DMS53 (cell line): ENCODE measurements at regions not wholly inside any gene's neighbourhood (a gene's known extent, or its start where the extent isn't known, plus 50 kb on each side); places are given as distances from the start of the nearest gene placed in this dataset.

Experiments used
- DNase-seq: peaks from one replicate; lab custom pipeline; 2025; lab: John Stamatoyannopoulos, UW

DNA sequence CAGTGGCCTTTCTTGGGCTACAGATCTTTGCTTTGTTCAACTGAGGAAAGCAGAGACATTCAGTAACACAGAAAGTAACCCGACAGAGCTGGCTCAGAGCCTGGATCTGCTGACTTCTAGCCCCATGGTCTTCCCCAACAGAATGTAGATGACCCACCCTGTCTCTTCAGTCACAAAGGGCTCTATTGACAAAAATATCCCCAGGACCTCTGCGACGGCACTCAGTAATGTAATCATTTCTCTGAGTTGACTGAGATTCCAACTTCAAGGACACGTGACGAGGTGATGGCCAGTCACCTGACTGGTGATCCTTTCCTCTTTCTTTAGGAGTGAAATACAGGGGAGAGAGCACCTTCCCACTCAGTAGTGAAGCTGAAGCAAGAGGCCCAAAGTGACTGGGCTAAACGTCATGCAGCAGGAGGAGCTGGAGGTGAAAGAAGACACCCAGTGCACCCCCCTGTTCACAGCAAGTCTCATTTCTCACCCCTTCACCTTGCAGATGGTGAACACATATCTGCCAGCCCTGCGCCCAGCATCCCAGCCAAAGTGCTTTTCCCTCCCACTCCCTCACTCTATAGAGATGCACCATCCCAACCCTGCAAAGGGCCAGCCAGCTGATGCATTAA is 179.2 kb upstream of the EGLN3 start:
- DNase-seq: no peak

DNA sequence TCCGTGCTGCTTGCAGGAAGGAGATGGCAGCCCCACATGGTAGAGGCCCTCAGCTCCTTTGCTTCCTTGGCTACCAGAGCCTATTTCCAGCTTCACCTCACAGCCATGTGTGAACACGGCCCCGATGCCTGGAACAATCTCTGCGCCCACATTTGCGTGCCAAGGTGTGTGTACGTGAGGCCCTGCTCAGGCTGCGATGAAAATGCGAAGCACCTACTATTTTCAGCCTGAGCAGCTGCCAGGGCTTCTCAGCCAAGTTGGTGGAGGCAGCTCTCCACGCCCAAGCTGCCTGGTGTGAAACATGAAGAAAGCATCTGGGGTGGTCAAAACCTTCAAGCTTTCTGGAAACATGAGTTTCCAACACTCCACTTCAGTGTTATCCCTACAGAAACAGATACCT is 177.8 kb upstream of the EGLN3 start:
- DNase-seq: no peak

DNA sequence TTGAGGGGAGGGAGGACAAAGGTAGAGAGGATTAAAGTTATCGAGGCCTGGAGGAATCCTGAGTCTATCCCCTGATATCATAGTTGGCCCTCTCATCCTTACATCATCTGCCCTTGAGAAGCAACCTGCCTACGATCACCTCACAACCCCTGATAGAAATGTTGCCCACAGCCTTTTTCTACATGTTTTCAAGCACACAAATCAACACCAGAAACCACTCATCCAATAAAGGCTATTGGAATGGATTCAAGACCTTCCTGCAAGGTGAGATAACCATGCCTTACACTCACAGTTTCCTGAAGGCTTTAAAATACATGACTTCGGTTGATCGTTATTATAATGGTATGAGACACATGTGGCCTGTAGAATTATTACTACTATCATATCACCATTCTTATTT is 175.7 kb upstream of the EGLN3 start:
- no peak for DNase-seq

DNA sequence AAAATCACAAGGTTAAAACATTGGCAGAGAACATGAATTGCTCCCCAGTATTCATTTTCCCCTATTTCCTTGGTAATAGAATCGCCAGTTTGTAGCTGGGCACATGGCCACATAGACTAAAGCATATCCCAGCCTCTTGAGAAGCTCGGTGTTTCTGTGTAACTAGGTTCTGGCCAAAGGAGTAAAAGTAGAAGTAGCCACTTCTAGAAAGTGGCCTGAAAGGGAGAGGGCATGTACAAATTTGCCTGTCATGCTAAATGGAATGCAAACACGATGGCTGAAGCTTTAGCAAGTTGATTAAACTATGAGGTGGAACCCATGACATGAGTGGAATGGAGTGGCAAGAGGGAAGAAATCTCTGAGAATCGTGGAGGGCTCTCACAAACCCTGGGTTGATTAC is 173.7 kb upstream of the EGLN3 start:
- no peak for DNase-seq

DNA sequence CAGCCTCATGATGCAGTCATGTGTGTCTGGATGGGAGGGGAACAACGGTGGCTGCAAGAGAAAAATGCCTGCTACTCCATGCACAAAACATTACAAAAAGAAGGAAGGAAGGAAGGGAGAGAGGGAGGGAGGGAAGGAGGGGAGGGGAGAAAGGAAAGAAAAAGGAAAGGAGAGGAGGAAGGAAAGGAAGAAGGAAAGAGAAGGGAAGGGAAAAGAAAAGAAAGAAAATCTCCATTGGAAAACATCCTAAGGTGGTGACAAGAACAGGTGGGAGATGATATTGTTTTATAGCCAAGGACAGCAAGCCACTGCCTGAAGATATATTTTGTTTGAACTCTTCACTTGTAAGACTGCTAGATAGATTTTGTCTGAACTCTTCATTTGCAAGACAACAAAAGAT is 171.8 kb upstream of the EGLN3 start:
- DNase-seq: no peak

DNA sequence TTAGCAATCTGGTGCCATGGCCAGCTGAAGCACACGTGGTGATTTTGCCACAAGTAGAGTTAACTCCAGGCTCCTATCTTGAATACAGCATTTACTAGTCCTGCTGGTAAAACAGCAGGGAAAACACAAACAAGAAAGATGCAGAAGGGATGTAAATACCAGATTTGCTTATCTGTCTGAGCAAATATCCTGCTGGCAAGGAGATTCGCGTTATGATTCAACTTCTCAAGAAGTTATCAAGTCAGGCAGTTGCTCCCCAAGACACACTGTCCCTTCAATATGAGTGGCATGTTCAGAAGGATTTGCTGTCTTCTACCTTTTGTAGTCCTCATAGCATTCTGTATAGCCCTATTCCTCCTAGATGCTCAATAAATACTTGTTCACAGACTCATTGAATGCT is 171.2 kb upstream of the EGLN3 start:
- DNase-seq: no peak

DNA sequence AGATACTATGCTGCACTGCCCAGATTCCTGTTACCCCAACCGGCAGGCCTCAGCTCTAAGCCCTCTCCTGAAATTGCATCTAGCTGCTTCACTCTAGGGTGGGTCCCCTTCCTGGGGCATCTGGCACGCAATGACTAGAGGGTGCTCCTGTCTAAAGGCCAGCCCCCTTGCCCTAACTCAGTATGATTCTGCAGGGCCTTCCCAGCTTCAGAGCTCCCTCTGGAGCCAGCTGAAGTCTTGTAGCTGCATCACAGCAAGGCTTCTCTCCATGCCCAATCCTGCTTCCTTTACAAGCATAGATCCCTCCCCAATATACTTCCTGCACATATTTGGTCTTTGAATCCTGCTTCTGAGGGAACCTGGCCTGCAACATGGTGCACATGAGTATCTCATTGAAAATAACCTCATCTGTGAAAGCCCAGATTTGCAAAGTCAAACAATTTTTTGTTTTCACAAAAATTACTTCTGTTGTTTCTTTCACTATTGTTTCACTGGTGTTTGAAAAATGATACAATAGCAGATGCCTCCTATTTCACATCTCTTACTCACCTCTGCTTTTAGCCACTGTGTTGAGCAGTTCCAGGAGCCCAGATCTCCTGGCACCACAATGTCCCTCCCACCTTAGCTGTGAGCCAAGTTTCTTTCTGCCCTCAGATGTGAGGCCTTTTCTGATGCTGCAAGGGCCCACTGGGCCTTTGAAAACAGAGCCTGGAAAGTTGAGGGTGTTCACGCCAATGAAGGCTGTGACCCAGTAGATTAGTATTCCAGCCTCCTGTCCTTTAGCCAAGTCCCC is 169.5 kb upstream of the EGLN3 start:
- no peak for DNase-seq

DNA sequence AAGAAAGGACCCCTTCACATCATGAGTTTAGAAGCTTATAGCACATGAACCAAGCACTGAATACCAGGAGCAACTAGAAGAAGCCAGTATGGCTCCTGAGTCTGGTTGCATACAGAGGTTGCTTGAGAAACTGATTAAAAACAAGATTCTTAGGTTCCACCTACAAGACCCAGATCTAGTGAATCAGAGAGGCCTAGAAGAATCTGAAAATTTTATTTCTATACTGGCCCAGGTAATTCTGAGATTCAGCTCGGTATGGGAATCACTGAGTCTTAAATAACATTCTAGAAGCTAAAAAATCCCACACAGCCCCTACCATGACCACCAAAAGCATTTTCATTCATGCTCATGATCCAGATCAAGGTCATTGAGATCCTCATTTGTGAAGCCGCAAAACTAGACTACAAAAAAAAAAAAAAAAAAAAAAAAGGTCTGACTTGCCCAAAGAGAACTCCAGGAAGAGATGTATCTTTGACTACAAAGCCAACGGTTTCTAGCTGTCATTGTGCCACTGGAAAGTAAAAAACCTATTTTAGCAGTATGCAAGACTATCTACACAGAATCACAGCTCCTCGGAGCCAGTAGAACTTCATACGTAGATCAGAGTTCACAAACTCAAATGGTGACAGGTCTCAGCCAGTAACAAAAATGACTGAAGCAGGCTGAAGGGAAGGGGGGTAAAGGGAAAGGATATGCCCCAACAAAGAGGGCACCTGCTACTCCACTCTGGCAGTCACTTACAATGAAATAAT is 168.4 kb upstream of the EGLN3 start:
- no peak for DNase-seq

DNA sequence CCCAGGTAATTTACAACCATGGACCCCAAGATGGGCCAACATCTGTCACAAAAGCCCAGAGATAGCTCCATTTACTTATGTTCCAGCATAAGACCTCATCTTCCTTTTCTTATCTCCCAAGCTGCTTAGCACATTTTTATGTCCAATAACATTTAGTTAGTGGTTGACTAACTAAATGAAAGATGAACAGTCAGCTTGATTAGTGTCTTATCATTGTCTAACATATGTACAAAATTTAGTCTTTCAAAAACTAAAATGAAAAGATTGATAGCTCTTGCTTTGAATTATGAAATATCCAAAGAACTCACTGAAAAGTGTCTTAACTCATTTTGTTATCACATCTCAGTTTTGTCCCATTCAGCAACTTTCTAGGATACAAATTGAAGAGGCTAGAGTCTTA is 163.1 kb upstream of the EGLN3 start:
- DNase-seq: no peak

DNA sequence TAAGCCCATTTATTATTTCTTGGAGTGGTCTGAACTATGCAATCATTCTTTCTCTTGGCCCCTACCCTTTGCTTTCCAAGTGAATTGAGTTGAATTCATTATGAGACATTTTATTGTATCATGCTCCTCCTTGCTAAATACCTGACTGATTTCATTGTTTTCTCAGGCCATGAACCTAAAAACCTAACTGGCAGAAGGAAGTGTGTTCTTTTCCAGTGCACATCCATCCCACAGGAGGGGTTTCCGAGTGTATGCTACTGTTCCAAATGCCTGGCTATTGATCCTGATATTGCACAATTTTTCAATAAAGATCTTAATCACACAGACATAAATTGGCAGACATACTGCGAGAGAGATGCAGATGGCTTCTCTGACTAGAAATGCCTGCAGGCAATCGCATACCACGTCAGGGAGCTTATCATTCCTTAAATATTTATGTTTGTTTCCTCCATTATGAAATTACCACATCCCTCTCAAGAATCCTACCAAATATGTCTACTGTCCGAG is 162.2 kb upstream of the EGLN3 start:
- DNase-seq: no peak

DNA sequence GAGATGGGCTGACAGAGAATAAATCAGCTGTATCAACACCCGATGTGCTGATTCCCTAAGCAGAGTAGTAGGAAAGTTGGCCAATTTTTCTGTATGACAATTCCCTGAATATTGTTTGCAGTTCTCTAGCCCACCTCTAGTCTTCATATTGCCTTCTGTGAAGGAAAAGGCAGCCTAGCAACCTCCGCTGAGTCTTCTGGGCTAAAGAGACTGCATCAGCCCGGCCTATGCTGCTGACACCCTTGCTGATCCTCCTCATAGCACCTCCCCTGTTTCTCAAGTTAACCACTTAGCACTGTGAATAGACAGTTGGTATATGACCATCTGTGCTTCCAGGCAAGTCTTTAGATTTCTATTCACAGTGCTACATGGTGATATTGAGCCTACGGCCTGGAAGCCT is 161.1 kb upstream of the EGLN3 start:
- DNase-seq: no peak

DNA sequence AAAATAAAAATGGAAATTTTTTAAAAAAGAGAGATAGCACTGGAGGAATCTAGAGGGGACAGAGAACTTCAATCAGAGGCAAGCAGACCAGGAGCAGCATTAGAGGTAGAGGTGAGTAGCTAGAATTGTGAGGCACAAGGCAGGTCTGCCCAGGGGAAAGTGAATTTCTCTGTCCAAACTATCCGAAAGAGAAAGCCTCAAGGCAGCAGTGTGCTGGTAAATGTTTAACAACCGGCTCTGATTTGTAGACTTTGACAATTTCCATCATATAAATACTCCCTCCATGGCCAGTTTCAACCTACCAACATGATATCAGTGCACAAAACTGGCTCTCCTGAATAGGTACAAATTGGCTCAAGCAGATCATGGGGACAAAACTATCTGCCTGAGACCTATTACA is 160.6 kb upstream of the EGLN3 start:
- DNase-seq: no peak

DNA sequence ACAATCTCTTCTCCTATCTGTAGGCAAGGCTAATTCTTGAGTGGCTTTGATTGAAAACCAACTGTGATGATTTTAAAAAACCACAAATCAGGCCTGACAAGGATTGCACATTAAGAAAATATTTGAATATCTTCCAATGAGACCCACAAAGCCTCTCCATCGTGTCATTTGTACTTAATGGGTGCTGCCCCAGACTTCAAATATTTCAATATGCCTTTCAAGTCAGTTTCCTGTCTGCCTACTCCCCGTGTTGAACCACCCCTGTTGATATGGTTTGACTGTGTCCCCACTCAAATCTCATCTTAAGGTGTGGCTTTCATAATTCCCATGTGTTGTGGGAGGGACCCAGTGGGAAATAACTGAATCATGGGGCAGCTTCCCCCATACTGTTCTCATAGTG is 159.7 kb upstream of the EGLN3 start:
- DNase-seq: no peak

DNA sequence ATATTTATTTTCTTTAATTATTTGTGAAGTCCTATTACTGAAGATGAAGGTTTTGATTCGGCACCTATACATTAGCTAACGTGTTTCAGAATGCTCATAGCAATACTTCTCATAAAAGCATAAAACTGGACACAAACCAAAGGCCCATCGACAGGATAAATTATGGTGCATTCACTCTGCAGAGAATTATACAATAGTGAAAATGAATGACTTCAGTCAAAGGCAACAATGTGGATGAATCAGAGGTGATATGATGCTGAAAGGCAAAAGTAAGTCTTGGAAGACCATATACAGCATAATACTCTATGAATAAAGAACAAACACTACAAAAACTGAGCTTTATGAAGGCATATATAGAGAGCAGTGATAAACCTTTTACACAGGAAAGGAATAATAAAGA is 156.6 kb upstream of the EGLN3 start:
- DNase-seq: no peak

DNA sequence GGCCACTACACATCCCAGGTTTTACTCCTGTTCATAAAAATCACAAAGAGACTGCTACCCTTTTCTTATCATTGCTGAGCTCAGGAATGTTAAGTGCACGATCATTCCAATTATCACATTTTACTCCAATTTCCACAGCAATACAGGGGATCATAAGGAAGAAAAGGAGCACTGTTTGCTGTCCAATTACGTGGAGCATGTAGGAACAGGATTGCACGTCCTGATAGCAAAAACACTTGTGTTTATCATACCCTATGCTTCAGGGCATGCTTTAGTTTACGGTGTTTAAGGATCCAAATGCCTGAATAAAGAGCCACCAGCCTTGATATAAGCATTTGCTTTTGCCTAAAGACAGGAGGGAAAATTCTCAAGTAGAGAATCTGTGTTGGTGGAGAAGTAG is 155.4 kb upstream of the EGLN3 start:
- DNase-seq: no peak

DNA sequence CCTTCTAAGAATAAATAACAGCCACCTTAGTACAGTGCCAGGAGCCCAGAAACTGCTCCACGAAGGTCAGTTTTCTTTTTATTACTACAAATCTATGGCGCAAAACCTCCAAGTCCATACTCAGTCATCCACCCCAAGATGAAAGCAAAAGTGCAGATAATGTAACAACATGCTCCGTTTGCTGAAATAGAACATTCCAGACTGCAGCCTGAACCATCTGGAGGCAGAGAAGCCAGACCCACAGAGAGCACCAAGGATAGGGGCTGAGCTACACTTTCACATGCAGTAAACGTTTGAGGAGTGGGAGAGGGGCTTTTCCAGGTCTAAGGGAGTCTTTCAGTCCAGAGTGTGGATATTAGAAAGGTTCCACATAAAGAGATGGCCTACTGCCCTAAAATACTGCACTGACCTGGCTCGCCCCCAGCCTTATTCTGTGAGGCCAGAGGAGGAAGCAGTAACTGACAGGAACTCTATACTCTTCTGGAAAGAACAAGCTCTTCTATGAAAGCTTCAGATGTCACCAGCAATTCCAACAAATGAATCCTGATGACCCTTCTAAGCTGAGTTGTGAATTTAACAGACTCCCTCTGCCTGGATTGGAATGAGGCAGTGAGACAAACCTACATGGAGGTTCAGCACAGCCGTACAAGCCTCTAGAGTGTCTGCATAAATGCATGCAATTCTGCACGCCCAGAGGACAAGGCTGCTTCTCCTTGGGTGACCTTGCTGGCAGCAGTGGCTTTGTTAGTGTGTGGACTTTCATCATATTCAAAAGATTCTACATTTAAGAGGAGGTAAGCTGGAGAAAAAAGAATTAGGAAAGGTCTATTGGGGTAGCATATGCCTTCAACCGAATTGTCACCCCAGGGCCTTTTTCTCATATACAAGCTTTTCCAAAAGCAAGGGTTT is 153.9 kb upstream of the EGLN3 start:
- DNase-seq: no peak

DNA sequence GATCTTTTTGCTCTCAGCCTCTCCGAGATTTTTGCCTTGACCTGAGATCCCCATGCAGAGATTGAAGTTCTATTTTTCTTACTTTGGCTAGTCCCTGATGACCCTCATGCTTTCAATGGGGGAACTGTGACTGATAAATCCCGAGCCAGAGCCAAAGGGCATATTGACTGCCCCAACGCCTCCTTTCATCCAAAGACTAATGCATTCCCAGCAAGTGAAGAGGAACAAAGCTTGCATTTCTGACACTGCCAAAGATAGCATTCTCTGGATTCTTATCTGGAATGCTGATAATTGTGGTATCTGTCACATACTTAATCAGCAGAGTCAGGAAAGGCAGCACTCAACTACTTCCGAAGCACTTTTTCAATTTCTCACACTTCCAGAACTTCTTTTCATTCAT is 152.3 kb upstream of the EGLN3 start:
- no peak for DNase-seq

DNA sequence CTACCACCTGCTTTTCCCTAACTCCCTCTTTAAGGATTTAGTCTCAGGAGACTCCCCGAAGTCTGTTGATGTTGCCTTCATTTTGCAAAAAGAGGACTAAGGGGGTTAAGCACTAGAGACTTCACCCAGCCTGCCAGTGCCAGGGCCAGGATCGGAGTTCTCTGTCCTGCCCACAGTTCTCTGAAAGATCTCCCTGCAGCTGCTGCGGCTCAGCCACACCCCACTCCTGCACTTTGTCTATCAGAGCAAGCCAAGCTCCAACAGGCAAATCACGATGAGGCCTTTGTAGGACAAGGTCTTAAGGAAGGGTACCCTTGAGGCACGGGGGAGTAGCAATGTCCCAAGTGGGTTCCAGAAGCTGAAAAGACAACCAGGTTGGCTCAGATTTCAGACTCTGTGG is 148.8 kb upstream of the EGLN3 start:
- no peak for DNase-seq

DNA sequence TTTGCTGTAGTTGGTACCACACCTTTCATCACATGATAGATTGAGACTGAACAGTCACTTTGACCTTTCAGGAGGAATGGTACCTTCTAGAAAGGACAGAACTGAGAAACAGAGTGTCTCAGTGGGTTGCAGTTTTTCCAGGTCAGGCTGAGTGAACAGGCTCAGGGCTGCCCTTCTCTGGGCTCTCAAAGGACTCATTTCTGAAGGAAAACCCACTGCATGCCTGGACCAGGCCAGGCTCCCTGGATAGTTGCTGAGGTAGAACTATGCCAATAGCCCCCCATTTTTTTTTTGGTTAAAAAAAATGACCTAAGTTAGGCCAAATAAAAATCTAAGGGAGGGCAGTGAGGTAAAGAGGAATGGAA is 148.1 kb upstream of the EGLN3 start:
- no peak for DNase-seq

DNA sequence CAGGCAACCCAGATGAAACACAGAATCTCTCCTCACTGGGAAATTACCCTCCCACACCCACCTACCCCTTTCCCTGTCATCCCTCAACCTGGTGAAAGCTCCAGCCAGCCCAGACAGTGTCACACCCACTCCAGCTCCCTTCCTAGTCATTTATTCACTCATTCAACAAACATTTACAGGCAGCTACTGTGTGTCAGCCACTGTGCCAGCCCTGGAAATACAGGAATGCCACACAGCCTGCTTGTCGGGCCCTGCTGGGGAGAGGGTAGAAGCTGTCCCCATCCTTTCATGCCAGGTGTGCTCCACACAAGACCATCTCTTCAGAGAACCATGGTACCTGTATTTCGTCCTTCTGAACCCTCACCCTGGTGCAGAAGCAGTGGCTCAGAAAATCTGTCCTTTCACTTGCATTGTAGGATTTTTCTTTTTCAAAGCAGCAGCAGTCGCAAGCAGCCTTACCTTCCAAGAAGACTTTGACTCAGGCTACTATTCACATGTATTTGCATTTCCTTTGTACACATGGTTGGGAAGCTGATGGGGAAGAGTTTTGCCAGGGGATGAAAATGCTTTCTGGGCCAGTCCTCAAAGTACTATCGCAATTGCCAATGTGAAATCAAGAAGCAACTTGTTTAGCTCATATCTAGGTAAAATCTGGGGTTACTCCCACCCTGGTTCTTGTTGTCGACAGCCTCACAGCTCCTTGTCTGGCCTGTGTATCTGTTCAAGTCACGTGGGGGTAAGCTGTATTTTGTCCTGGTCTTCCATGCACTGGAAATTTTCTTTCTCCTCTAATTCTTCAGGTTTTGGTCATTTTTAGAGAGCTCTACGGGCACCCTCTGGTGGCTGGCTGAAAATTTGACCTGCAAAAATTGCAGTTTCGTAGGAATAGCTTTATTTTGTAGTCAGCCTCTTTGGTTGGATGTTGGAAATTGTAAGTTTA is 147.4 kb upstream of the EGLN3 start:
- DNase-seq: peak; percentile 71

DNA sequence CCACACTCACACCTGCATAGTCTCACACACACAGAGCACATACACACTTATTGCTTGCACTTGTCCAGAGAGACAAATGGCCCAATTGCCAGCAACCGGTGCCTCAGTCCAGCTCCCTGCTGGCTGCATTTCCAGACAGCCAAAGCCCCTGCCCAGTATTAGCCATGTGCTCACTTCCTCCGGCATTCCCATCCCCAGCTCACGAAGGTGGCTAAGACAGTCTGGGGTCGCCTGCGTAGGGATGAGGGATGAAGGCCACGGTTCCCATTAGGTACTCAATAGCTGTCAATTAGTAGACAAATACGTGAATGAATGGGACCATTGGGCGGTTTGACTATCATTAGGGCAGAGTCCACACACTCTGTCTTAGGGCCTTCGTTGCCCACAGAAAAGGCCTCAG is 146.8 kb upstream of the EGLN3 start:
- DNase-seq: no peak
